ENCODE measurements at regions not wholly inside any gene's neighbourhood (a gene's known extent, or its start where the extent isn't known, plus 50 kb on each side); places are given as distances from the start of the nearest gene placed in this dataset.
A peak's percentile ranks its signal among the peaks of the same experiment; 100 is the strongest.

GRCh38 chr9:89729954-89730530 is 125.2 kb downstream of the GADD45G start:
- peak overlapping the region; percentile 31 for H3K18ac ChIP-seq (ENCODE audit: low read length)
- no peak overlapping the region for H4K12ac ChIP-seq (ENCODE audit: low read depth, low read length)
- H2AFZ ChIP-seq (ENCODE audit: insufficient read depth, low read length, poor library complexity) = no peak overlapping the region
- H3K4me1 ChIP-seq (ENCODE audit: control insufficient read depth in 1 of 2, insufficient read depth in 2 of 2, low read length in 2 of 2) = peaks cover 4 to 6% of the 10 kb centered on the region in 2 experiments
- H3K27me3 ChIP-seq (ENCODE audit: insufficient read depth, low read length) = no peaks in the 10 kb centered on the region
- no peak for DNase-seq
- no peak overlapping the region for H3K4ac ChIP-seq (ENCODE audit: low read depth, low read length)
- no peaks in the 10 kb centered on the region for H3K79me2 ChIP-seq (ENCODE audit: control insufficient read depth, insufficient read depth, low read length, poor library complexity)
- peak overlapping the region; percentile 26 for H4K91ac ChIP-seq (ENCODE audit: low read depth, low read length)
- peak overlapping the region; percentile 28 for H3K9ac ChIP-seq (ENCODE audit: low read length)
- H2BK120ac ChIP-seq (ENCODE audit: insufficient read depth, low read length, poor library complexity) = peak overlapping the region; percentile 9
- peak overlapping the region; percentile 25 for H3K14ac ChIP-seq (ENCODE audit: low read length)
- H3K4me3 ChIP-seq (ENCODE audit: low read depth, low read length) = peak overlapping the region; percentile 8
- H3K23ac ChIP-seq (ENCODE audit: low read length) = peak overlapping the region; percentile 3
- peaks cover 4% of the 10 kb centered on the region for H3K9me3 ChIP-seq (ENCODE audit: insufficient read depth, low read depth, low read length)
- no peak overlapping the region for H2BK5ac ChIP-seq (ENCODE audit: low read depth, low read length, poor library complexity)
- H2AK5ac ChIP-seq (ENCODE audit: low read length) = no peak overlapping the region
- no peak overlapping the region for H3K27ac ChIP-seq (ENCODE audit: low read depth, low read length)
- WGBS (ENCODE audit: extremely low coverage, insufficient coverage, insufficient read length) = 100% methylated on average over 4 of the region's 5 CpGs
- no peaks in the 10 kb centered on the region for H3K36me3 ChIP-seq (ENCODE audit: control insufficient read depth in 1 of 2, insufficient read depth in 2 of 2, low read length in 2 of 2)
- peaks cover 14% of the 10 kb centered on the region for H3K79me1 ChIP-seq (ENCODE audit: low read length)
- no peak overlapping the region for H3K4me2 ChIP-seq (ENCODE audit: low read length)
- peak overlapping the region; percentile 19 for H2BK12ac ChIP-seq (ENCODE audit: low read length)
- H4K8ac ChIP-seq (ENCODE audit: low read depth, low read length) = no peak overlapping the region

GRCh38 chr9:89730715-89731114 is 125.9 kb downstream of the GADD45G start:
- DNase-seq = no peak
- Histone ChIP-seq H3K14ac (ENCODE audit: low read length) (no peak overlapping the region), H4K8ac (ENCODE audit: low read depth, low read length) (no peak overlapping the region), H3K4me2 (ENCODE audit: low read length) (no peak overlapping the region), H2BK5ac (ENCODE audit: low read depth, low read length, poor library complexity) (no peak overlapping the region), H3K79me1 (ENCODE audit: low read length) (peaks cover 14% of the 10 kb centered on the region), H3K36me3 (ENCODE audit: control insufficient read depth in 1 of 2, insufficient read depth in 2 of 2, low read length in 2 of 2) (no peaks in the 10 kb centered on the region), H2BK12ac (ENCODE audit: low read length) (peak overlapping the region; percentile 32), H3K9me3 (ENCODE audit: insufficient read depth, low read depth, low read length) (peaks cover 4% of the 10 kb centered on the region), H3K23ac (ENCODE audit: low read length) (no peak overlapping the region), H2AFZ (ENCODE audit: insufficient read depth, low read length, poor library complexity) (no peak overlapping the region), H3K4me1 (ENCODE audit: control insufficient read depth in 1 of 2, insufficient read depth in 2 of 2, low read length in 2 of 2) (peaks cover 4 to 6% of the 10 kb centered on the region in 2 experiments), H3K27ac (ENCODE audit: low read depth, low read length) (no peak overlapping the region), H3K79me2 (ENCODE audit: control insufficient read depth, insufficient read depth, low read length, poor library complexity) (no peaks in the 10 kb centered on the region), H3K18ac (ENCODE audit: low read length) (no peak overlapping the region), H3K4ac (ENCODE audit: low read depth, low read length) (no peak overlapping the region), H3K4me3 (ENCODE audit: low read depth, low read length) (no peak overlapping the region), H3K9ac (ENCODE audit: low read length) (no peak overlapping the region), H2BK120ac (ENCODE audit: insufficient read depth, low read length, poor library complexity) (peak overlapping the region; percentile 36), H2AK5ac (ENCODE audit: low read length) (peak overlapping the region; percentile 44), H3K27me3 (ENCODE audit: insufficient read depth, low read length) (no peaks in the 10 kb centered on the region), H4K91ac (ENCODE audit: low read depth, low read length) (peak overlapping the region; percentile 72), H4K12ac (ENCODE audit: low read depth, low read length) (no peak overlapping the region)
- WGBS (ENCODE audit: extremely low coverage, insufficient coverage, insufficient read length) = no CpG with 5 or more reads among the region's 17 CpGs

GRCh38 chr9:89731262-89732182 is 126.7 kb downstream of the GADD45G start:
- Histone ChIP-seq H4K91ac (ENCODE audit: low read depth, low read length) (peak overlapping the region; percentile 27), H2AK5ac (ENCODE audit: low read length) (no peak overlapping the region), H3K79me2 (ENCODE audit: control insufficient read depth, insufficient read depth, low read length, poor library complexity) (no peaks in the 10 kb centered on the region), H4K8ac (ENCODE audit: low read depth, low read length) (no peak overlapping the region), H3K4me1 (ENCODE audit: control insufficient read depth in 1 of 2, insufficient read depth in 2 of 2, low read length in 2 of 2) (peaks cover 4 to 6% of the 10 kb centered on the region in 2 experiments), H3K27me3 (ENCODE audit: insufficient read depth, low read length) (no peaks in the 10 kb centered on the region), H3K9me3 (ENCODE audit: insufficient read depth, low read depth, low read length) (peaks cover 4% of the 10 kb centered on the region), H3K4me3 (ENCODE audit: low read depth, low read length) (no peak overlapping the region), H2BK5ac (ENCODE audit: low read depth, low read length, poor library complexity) (no peak overlapping the region), H3K14ac (ENCODE audit: low read length) (no peak overlapping the region), H2BK120ac (ENCODE audit: insufficient read depth, low read length, poor library complexity) (no peak overlapping the region), H3K4ac (ENCODE audit: low read depth, low read length) (no peak overlapping the region), H4K12ac (ENCODE audit: low read depth, low read length) (no peak overlapping the region), H2AFZ (ENCODE audit: insufficient read depth, low read length, poor library complexity) (no peak overlapping the region), H2BK12ac (ENCODE audit: low read length) (no peak overlapping the region), H3K9ac (ENCODE audit: low read length) (no peak overlapping the region), H3K27ac (ENCODE audit: low read depth, low read length) (no peak overlapping the region), H3K4me2 (ENCODE audit: low read length) (no peak overlapping the region), H3K36me3 (ENCODE audit: control insufficient read depth in 1 of 2, insufficient read depth in 2 of 2, low read length in 2 of 2) (no peaks in the 10 kb centered on the region), H3K23ac (ENCODE audit: low read length) (no peak overlapping the region), H3K18ac (ENCODE audit: low read length) (no peak overlapping the region), H3K79me1 (ENCODE audit: low read length) (peaks cover 16% of the 10 kb centered on the region)
- no CpG with 5 or more reads among the region's 9 CpGs for WGBS (ENCODE audit: extremely low coverage, insufficient coverage, insufficient read length)
- no peak for DNase-seq

GRCh38 chr9:89732295-89732938 is 127.6 kb downstream of the GADD45G start:
- H3K4me3 ChIP-seq (ENCODE audit: low read depth, low read length) = no peak overlapping the region
- no peak overlapping the region for H3K4ac ChIP-seq (ENCODE audit: low read depth, low read length)
- no peaks in the 10 kb centered on the region for H3K79me2 ChIP-seq (ENCODE audit: control insufficient read depth, insufficient read depth, low read length, poor library complexity)
- H4K12ac ChIP-seq (ENCODE audit: low read depth, low read length) = no peak overlapping the region
- peaks cover 4% of the 10 kb centered on the region for H3K9me3 ChIP-seq (ENCODE audit: insufficient read depth, low read depth, low read length)
- H3K36me3 ChIP-seq (ENCODE audit: control insufficient read depth in 1 of 2, insufficient read depth in 2 of 2, low read length in 2 of 2) = no peaks in the 10 kb centered on the region
- WGBS (ENCODE audit: extremely low coverage, insufficient coverage, insufficient read length) = no CpG with 5 or more reads among the region's 5 CpGs
- H2AFZ ChIP-seq (ENCODE audit: insufficient read depth, low read length, poor library complexity) = no peak overlapping the region
- no peak overlapping the region for H2BK5ac ChIP-seq (ENCODE audit: low read depth, low read length, poor library complexity)
- no peak overlapping the region for H3K23ac ChIP-seq (ENCODE audit: low read length)
- H3K79me1 ChIP-seq (ENCODE audit: low read length) = peaks cover 14% of the 10 kb centered on the region
- H4K8ac ChIP-seq (ENCODE audit: low read depth, low read length) = no peak overlapping the region
- H2AK5ac ChIP-seq (ENCODE audit: low read length) = no peak overlapping the region
- H3K18ac ChIP-seq (ENCODE audit: low read length) = no peak overlapping the region
- no peak overlapping the region for H3K4me2 ChIP-seq (ENCODE audit: low read length)
- H3K14ac ChIP-seq (ENCODE audit: low read length) = no peak overlapping the region
- H2BK120ac ChIP-seq (ENCODE audit: insufficient read depth, low read length, poor library complexity) = peak overlapping the region; percentile 20
- H3K27ac ChIP-seq (ENCODE audit: low read depth, low read length) = no peak overlapping the region
- peaks cover 4 to 6% of the 10 kb centered on the region in 2 experiments for H3K4me1 ChIP-seq (ENCODE audit: control insufficient read depth in 1 of 2, insufficient read depth in 2 of 2, low read length in 2 of 2)
- DNase-seq = no peak
- H2BK12ac ChIP-seq (ENCODE audit: low read length) = no peak overlapping the region
- no peak overlapping the region for H3K9ac ChIP-seq (ENCODE audit: low read length)
- H3K27me3 ChIP-seq (ENCODE audit: insufficient read depth, low read length) = no peaks in the 10 kb centered on the region
- no peak overlapping the region for H4K91ac ChIP-seq (ENCODE audit: low read depth, low read length)
